22Rv1 (cell line): ENCODE measurements at regions not wholly inside any gene's neighbourhood (a gene's known extent, or its start where the extent isn't known, plus 50 kb on each side); places are given as distances from the start of the nearest gene placed in this dataset.

Source experiments
- H3K27ac ChIP-seq: fragments of 450-650 bp; 2 replicates; pipeline ENCODE4 v1.5.1; 2017
- CTCF ChIP-seq: fragments of 450-650 bp; IDR thresholded peaks from 2 replicates; pipeline ENCODE4 v1.5.1; 2017; ENCODE audit warnings: mild to moderate bottlenecking
- ZFX ChIP-seq: fragments of 450-650 bp; IDR thresholded peaks from 2 replicates; pipeline ENCODE4 v1.6.1; 2017; ENCODE audit warnings: antibody characterized with exemption, borderline replicate concordance

DNA sequence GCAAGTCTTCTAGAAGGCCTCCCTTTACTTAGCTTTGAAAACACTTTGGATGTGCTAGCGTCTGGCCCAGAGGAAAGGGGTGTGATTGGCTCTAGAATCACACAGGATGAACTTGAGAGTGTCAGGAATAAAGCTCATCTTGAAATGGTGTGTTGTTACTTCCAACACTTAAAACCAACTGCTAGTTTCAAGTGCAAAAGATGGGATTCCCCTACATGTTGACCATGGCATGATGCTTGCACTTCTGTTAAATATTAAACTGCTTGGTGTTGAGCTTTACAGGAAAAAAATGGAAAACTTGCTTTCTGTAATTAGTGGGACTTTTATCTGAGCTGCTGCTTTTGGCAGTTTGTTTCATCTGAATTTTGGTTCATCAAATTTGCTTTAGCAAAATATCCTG, 261.1 kb downstream of the MED10 start:
- H3K27ac ChIP-seq = no peak overlapping the region
- no peak for TF ChIP-seq CTCF
- TF ChIP-seq ZFX = no peak

GRCh38 chr5:6115852-6116251, 262.5 kb downstream of the MED10 start:
- H3K27ac ChIP-seq = no peak overlapping the region
- no peak for TF ChIP-seq ZFX
- no peak for TF ChIP-seq CTCF

- TF ChIP-seq ZFX (no peak), CTCF (no peak)
- no peak overlapping the region for H3K27ac ChIP-seq
These were observed 265.8 kb downstream of the MED10 start for GRCh38 chr5:6112538-6112937.

GRCh38 chr5:6112125-6112524, 266.2 kb downstream of the MED10 start:
- H3K27ac ChIP-seq = no peak overlapping the region
- TF ChIP-seq CTCF = no peak
- no peak for TF ChIP-seq ZFX

DNA sequence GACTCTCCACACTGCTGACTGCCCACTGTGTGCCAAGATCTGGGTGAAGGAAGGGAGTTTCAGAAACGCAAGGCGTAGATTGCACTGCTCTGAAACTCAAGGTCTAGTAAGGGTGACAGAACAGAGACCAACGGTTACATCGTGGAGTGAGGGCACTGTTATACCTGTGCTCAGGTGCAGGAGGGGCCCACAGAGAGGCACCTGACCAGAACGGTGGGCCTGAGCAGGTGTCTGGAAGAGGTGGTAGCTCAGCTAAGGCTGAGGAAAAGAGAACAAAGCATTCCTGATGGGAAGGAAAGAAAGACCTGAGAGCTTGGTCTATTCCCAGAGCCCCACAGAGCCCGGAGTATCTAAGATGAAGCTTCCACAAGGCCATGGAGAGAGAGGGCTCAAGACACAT, 267.2 kb downstream of the MED10 start:
- TF ChIP-seq ZFX (no peak), CTCF (no peak)

DNA sequence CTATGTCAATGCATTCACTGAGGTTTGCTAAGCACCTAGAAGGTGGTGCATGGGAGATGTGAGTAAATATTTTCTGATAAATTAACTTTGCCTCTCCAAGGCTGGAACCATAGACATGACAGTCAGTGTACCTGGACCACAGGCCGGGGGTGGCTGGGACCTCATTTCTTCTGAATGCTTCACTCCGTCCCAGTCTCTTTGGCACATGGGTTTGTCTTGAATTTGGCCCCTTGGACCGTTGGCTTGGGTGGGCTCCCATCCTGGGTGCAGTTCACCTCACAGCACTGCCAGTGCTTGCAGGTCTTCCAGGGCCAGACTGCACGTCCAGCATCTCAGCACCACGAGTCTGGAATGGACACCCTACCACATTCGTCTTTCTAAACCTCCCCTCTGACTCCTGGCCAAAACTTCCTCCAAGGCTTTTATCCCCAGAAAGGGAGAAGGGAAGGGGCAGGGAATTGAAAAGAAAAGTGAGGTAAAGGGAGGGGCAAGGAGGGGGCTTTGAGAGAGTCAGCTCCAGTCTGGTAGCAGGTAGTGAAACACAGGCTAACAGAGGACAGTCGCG, 267.8 kb downstream of the MED10 start:
- H3K27ac ChIP-seq = no peak overlapping the region
- TF ChIP-seq ZFX (no peak), CTCF (no peak)

More for the DNA sequence above, 267.2 kb downstream of the MED10 start:
- H3K27ac ChIP-seq = no peak overlapping the region

- no peak for TF ChIP-seq ZFX
- no peak for TF ChIP-seq CTCF
- H3K27ac ChIP-seq = no peak overlapping the region
These were observed 269.1 kb downstream of the MED10 start for GRCh38 chr5:6108981-6109825.
